Right atrium auricular region (tissue), 2 donors: ENCODE measurements at regions not wholly inside any gene's neighbourhood (a gene's known extent, or its start where the extent isn't known, plus 50 kb on each side); places are given as distances from the start of the nearest gene placed in this dataset.

Source experiments
- DNase-seq: peaks from one replicate; pipeline ENCODE4 v3.0.0-alpha.2; 2019; ENCODE audit warnings: low spot score
- H3K27ac ChIP-seq, 2 donors: fragments of 200-600 bp; sonication (generic); 1 replicate in 1 of 2; 2 replicates in 1 of 2; pipeline ENCODE4 v1.5.1; 2016 to 2019
- H3K27me3 ChIP-seq, 2 donors: fragments of 200-600 bp; sonication (generic); one replicate each; pipeline versions ENCODE4 v1.5.1 to v1.6.0; 2017 to 2019
- H3K36me3 ChIP-seq: fragments of 200-600 bp; sonication (generic); one replicate; pipeline ENCODE4 v1.5.1; 2016
- H3K4me1 ChIP-seq, 2 donors: fragments of 200-600 bp; sonication (generic); one replicate each; pipeline versions ENCODE4 v1.5.1 to v1.6.0; 2017 to 2019
- H3K4me3 ChIP-seq, 2 donors: fragments of 200-600 bp; sonication (generic); 1 replicate in 1 of 2; 2 replicates in 1 of 2; pipeline ENCODE4 v1.5.1; 2017 to 2019; ENCODE audit warnings: mild to moderate bottlenecking in 1 of 2, moderate library complexity in 1 of 2
- H3K9me3 ChIP-seq, 2 donors: fragments of 200-600 bp; sonication (generic); one replicate each; pipeline ENCODE4 v1.5.1; 2019
- TF ChIP-seq, protein P1 (sequence below), 2 donors: fragments of 200-600 bp; sonication (generic); IDR thresholded peaks; one replicate each; pipeline ENCODE4 v1.5.1; 2019; ENCODE audit warnings: antibody characterized with exemption in 2 of 2

GRCh38 chr9:86720639-86721225 is 226.6 kb downstream of the GAS1 start:
- no peak for DNase-seq
- Histone ChIP-seq H3K27ac (peak overlapping the region in 1 of 2 donors; percentile 80), H3K36me3 (no peaks in the 10 kb centered on the region)

GRCh38 chr9:86718388-86719049 is 228.8 kb downstream of the GAS1 start:
- Histone ChIP-seq H3K27ac (peak overlapping the region; percentile 43 to 52), H3K27me3 (no peaks in the 10 kb centered on the region), H3K4me1 (peaks cover 0 to 11% of the 10 kb centered on the region in 2 donors), H3K4me3 (no peak overlapping the region), H3K36me3 (no peaks in the 10 kb centered on the region), H3K9me3 (no peaks in the 10 kb centered on the region)
- no peak for DNase-seq
- TF ChIP-seq, protein P1, sequence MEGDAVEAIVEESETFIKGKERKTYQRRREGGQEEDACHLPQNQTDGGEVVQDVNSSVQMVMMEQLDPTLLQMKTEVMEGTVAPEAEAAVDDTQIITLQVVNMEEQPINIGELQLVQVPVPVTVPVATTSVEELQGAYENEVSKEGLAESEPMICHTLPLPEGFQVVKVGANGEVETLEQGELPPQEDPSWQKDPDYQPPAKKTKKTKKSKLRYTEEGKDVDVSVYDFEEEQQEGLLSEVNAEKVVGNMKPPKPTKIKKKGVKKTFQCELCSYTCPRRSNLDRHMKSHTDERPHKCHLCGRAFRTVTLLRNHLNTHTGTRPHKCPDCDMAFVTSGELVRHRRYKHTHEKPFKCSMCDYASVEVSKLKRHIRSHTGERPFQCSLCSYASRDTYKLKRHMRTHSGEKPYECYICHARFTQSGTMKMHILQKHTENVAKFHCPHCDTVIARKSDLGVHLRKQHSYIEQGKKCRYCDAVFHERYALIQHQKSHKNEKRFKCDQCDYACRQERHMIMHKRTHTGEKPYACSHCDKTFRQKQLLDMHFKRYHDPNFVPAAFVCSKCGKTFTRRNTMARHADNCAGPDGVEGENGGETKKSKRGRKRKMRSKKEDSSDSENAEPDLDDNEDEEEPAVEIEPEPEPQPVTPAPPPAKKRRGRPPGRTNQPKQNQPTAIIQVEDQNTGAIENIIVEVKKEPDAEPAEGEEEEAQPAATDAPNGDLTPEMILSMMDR (IDR thresholded peaks at IDR 0.05) = no peak

More at GRCh38 chr9:86720639-86721225, 226.6 kb downstream of the GAS1 start:
- no peaks in the 10 kb centered on the region for H3K27me3 ChIP-seq
- H3K9me3 ChIP-seq = no peaks in the 10 kb centered on the region
- H3K4me3 ChIP-seq = no peak overlapping the region
- H3K4me1 ChIP-seq = peaks cover 0 to 11% of the 10 kb centered on the region in 2 donors
- TF ChIP-seq, protein P1 (IDR thresholded peaks at IDR 0.05) = no peak

DNA sequence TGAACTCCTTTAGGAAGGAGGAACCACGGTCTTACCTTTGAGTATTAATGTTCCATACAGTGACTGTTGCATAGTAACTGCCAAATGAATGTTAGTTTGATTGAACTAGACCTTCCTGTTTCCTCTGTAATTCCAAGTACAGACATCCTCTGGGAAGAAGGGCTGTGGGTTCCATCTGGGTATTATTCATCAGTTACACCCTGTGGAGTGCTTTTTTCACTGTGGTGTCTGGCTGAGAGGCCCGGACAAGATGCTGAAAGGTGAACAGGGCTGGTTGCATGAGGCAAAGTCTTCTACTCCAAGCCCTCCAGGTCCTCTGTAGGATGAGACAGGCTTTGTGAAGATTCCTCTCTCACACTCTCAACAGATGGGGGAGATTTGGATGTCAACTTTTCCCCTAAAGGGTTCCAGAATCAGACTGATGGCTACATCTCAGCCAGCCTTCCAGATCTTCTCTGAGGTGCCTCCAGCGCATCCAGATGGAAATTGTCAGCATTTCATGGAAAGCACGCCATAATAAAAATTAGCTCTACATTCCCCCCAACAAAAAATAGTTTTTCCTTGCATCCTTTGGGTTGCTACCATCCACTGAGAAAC is 230.9 kb downstream of the GAS1 start:
- TF ChIP-seq, protein P1 (IDR thresholded peaks at IDR 0.05) = no peak
- no peak overlapping the region for H3K4me3 ChIP-seq
- no peak overlapping the region for H3K27ac ChIP-seq
- H3K27me3 ChIP-seq = no peaks in the 10 kb centered on the region
- H3K9me3 ChIP-seq = no peaks in the 10 kb centered on the region
- H3K4me1 ChIP-seq = peaks cover 0 to 2% of the 10 kb centered on the region in 2 donors
- no peaks in the 10 kb centered on the region for H3K36me3 ChIP-seq
- no peak for DNase-seq

- no peak overlapping the region for H3K4me3 ChIP-seq
- TF ChIP-seq, protein P1 (IDR thresholded peaks at IDR 0.05) = no peak
Measured at GRCh38 chr9:86714999-86715398, 232.3 kb downstream of the GAS1 start.

DNA sequence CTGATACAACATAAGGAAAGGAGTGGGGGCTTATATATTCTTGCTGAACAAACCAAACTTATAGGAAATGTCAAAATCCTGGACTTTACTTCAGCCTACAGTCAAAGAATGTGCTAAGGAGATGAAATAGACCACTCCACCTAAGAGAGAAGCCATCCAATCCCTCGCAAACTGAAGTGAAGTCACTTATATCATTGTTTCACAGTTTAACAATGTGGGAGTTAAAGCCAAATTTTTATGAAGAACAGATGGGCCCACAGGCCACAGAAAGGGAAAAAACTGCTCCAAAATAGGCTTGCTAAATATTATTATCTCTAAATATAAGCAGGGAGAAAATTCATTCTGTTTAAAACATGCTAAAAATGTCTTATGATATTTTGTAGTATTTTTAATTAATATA is 233.3 kb downstream of the GAS1 start:
- Histone ChIP-seq H3K4me3 (no peak overlapping the region), H3K36me3 (no peaks in the 10 kb centered on the region), H3K27ac (no peak overlapping the region), H3K27me3 (no peaks in the 10 kb centered on the region), H3K9me3 (no peaks in the 10 kb centered on the region), H3K4me1 (no peaks in the 10 kb centered on the region)
- TF ChIP-seq, protein P1 (IDR thresholded peaks at IDR 0.05) = no peak
- no peak for DNase-seq

More at GRCh38 chr9:86714999-86715398, 232.3 kb downstream of the GAS1 start:
- no peak overlapping the region for H3K27ac ChIP-seq
- no peak for DNase-seq
- no peaks in the 10 kb centered on the region for H3K9me3 ChIP-seq
- H3K4me1 ChIP-seq = no peaks in the 10 kb centered on the region
- no peaks in the 10 kb centered on the region for H3K36me3 ChIP-seq
- no peaks in the 10 kb centered on the region for H3K27me3 ChIP-seq
